ENCODE measurements at regions not wholly inside any gene's neighbourhood (a gene's known extent, or its start where the extent isn't known, plus 50 kb on each side); places are given as distances from the start of the nearest gene placed in this dataset.

GRCh38 chr12:19064713-19065112 is 64.8 kb upstream of the PLEKHA5 start:
- Histone ChIP-seq H3K4me1 (no peaks in the 10 kb centered on the region), H3K4me3 (no peak overlapping the region), H3K27ac (no peak overlapping the region), H3K9me3 (no peaks in the 10 kb centered on the region), H3K4me2 (no peak overlapping the region)
- DNase-seq (ENCODE audit: low read depth in 1 of 2, low spot score in 1 of 2) (no peak), FAIRE-seq (no peak), ATAC-seq (no peak)
- TF ChIP-seq POLR2AphosphoS2 (conservative IDR thresholded peaks at IDR 0.05; ENCODE audit: low read length) (no peak), TP53 (CRISPR knock-in tag; IDR thresholded peaks at IDR 0.05) (no peak), ESRRA (IDR thresholded peaks at IDR 0.05; ENCODE audit: borderline replicate concordance, low read length) (no peak), HDAC2 (IDR thresholded peaks at IDR 0.05) (no peak), MAFK (IDR thresholded peaks at IDR 0.05; ENCODE audit: partially characterized antibody) (no peak), JUNB (IDR thresholded peaks at IDR 0.05) (no peak), ATOH8 (CRISPR knock-in tag; IDR thresholded peaks at IDR 0.05; ENCODE audit: low read depth) (no peak), RNF2 (IDR thresholded peaks at IDR 0.05; ENCODE audit: borderline replicate concordance, low read depth) (no peak), NPAS2 (CRISPR knock-in tag; IDR thresholded peaks at IDR 0.05; ENCODE audit: borderline replicate concordance) (no peak), CBX2 (IDR thresholded peaks at IDR 0.05; ENCODE audit: borderline replicate concordance, low read depth) (no peak), FOXS1 (CRISPR knock-in tag; IDR thresholded peaks at IDR 0.05) (no peak), ZNF302 (CRISPR knock-in tag; IDR thresholded peaks at IDR 0.05) (no peak), KDM5A (IDR thresholded peaks at IDR 0.05) (no peak), RCOR1 (IDR thresholded peaks at IDR 0.05; ENCODE audit: low read depth, low read length) (no peak), NR3C1 (IDR thresholded peaks at IDR 0.05) (no peak), HMGXB4 (CRISPR knock-in tag; IDR thresholded peaks at IDR 0.05; ENCODE audit: borderline replicate concordance) (no peak)
- TF ChIP-seq, protein P1, sequence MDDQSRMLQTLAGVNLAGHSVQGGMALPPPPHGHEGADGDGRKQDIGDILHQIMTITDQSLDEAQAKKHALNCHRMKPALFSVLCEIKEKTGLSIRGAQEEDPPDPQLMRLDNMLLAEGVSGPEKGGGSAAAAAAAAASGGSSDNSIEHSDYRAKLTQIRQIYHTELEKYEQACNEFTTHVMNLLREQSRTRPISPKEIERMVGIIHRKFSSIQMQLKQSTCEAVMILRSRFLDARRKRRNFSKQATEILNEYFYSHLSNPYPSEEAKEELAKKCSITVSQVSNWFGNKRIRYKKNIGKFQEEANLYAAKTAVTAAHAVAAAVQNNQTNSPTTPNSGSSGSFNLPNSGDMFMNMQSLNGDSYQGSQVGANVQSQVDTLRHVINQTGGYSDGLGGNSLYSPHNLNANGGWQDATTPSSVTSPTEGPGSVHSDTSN (IDR thresholded peaks at IDR 0.05) = no peak
- TF ChIP-seq, protein P2, sequence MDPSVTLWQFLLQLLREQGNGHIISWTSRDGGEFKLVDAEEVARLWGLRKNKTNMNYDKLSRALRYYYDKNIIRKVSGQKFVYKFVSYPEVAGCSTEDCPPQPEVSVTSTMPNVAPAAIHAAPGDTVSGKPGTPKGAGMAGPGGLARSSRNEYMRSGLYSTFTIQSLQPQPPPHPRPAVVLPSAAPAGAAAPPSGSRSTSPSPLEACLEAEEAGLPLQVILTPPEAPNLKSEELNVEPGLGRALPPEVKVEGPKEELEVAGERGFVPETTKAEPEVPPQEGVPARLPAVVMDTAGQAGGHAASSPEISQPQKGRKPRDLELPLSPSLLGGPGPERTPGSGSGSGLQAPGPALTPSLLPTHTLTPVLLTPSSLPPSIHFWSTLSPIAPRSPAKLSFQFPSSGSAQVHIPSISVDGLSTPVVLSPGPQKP (IDR thresholded peaks at IDR 0.05; ENCODE audit: low read depth, low read length) = no peak
- TF ChIP-seq, protein P3, sequence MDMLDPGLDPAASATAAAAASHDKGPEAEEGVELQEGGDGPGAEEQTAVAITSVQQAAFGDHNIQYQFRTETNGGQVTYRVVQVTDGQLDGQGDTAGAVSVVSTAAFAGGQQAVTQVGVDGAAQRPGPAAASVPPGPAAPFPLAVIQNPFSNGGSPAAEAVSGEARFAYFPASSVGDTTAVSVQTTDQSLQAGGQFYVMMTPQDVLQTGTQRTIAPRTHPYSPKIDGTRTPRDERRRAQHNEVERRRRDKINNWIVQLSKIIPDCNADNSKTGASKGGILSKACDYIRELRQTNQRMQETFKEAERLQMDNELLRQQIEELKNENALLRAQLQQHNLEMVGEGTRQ (IDR thresholded peaks at IDR 0.05) = no peak
- TF ChIP-seq, protein P4, sequence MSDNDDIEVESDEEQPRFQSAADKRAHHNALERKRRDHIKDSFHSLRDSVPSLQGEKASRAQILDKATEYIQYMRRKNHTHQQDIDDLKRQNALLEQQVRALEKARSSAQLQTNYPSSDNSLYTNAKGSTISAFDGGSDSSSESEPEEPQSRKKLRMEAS (IDR thresholded peaks at IDR 0.05) = no peak
- 34% methylated on average over 2 of the region's 2 CpGs for WGBS (ENCODE audit: missing lambda C conversion rate)
- ChIA-PET POLR2A (no interaction called here), CTCF (interaction anchor here (0.6 to 1.1 kb wide), 3 partner anchors 13 to 158 kb away, joined by 3 to 5 read pairs (median 3); no protein-coding TSS in a partner anchor)

GRCh38 chr12:19065223-19065622 is 64.3 kb upstream of the PLEKHA5 start:
- DNase-seq (ENCODE audit: low read depth in 1 of 2, low spot score in 1 of 2) (no peak), ATAC-seq (no peak), FAIRE-seq (no peak)
- no peak overlapping the region for H3K4me2 ChIP-seq
- no peak for TF ChIP-seq BHLHE40 (IDR thresholded peaks at IDR 0.05; ENCODE audit: low read depth, low read length)
- TF ChIP-seq EHMT2 (IDR thresholded peaks at IDR 0.05; ENCODE audit: low read depth) = no peak
- TF ChIP-seq POLR2A (IDR thresholded peaks at IDR 0.05; ENCODE audit: low read length) = no peak
- TF ChIP-seq HOXB13 (CRISPR knock-in tag; IDR thresholded peaks at IDR 0.05; ENCODE audit: low read depth) = no peak
- TF ChIP-seq ESRRA (IDR thresholded peaks at IDR 0.05; ENCODE audit: borderline replicate concordance, low read length) = no peak
- H3K27ac ChIP-seq = no peak overlapping the region
- 49% methylated on average over 2 of the region's 2 CpGs for WGBS (ENCODE audit: missing lambda C conversion rate)
- no peak overlapping the region for H3K4me3 ChIP-seq
- ChIA-PET CTCF (interaction anchor here (1.1 kb wide), 2 partner anchors 94 to 158 kb away, joined by 3 read pairs; no protein-coding TSS in a partner anchor), POLR2A (no interaction called here)
- H3K9me3 ChIP-seq = no peaks in the 10 kb centered on the region
- no peaks in the 10 kb centered on the region for H3K4me1 ChIP-seq

Data from A549 (cell line).